Endothelial cell of umbilical vein (primary cell): ENCODE measurements at regions not wholly inside any gene's neighbourhood (a gene's known extent, or its start where the extent isn't known, plus 50 kb on each side); places are given as distances from the start of the nearest gene placed in this dataset.

ENCODE experiments used
- BruUV-seq: library from RNA; stranded (reverse); fragments of 400-500 nt; replicated peaks from 2 replicates; lab custom pipeline; 2021; lab: Mats Ljungman, UMichigan
- CTCF ChIA-PET: fragments of 300-600, 350-600 bp; sonication (Branson Sonifier 250); formaldehyde crosslinking; loops from one replicate; lab custom pipeline; 2021; ENCODE audit warnings: antibody characterized with exemption, inconsistent platforms; lab: Charles Lee
- POLR2A ChIA-PET: fragments of 300-600, 350-600 bp; sonication (Branson Sonifier 250); formaldehyde crosslinking; loops from one replicate; lab custom pipeline; 2021; ENCODE audit warnings: antibody characterized with exemption, inconsistent platforms; lab: Charles Lee
- DNase-seq: peaks from one replicate; pipeline ENCODE4 v3.0.0-alpha.2; 2011; ENCODE audit warnings: low read depth, low spot score
- FAIRE-seq: peaks from 2 replicates; lab custom pipeline; 2011; peaks lifted over from hg19 to GRCh38; lab: Jason Lieb, UNC
- H2AFZ ChIP-seq: 2 replicates; pipeline ENCODE4 v1.6.0; 2012; ENCODE audit warnings: low read depth, low read length, control low read depth, inconsistent platforms
- H3K27ac ChIP-seq: 2 replicates; pipeline ENCODE4 v1.5.1; 2011; ENCODE audit warnings: low read depth, mild to moderate bottlenecking, control low read depth, low read length, moderate library complexity; ENCODE audit not compliant: insufficient read depth
- H3K27me3 ChIP-seq, 2 experiments: 2 replicates each; pipeline versions ENCODE4 v1.6.0 to v1.6.1; 2011; ENCODE audit warnings: low read length in 2 of 2, mixed read lengths in 1 of 2; ENCODE audit not compliant: control insufficient read depth in 2 of 2, insufficient read depth in 2 of 2
- H3K36me3 ChIP-seq, 2 experiments: 2 replicates in 1 of 2; 3 replicates in 1 of 2; pipeline ENCODE4 v1.5.1; 2011; ENCODE audit warnings: low read length in 2 of 2, mild to moderate bottlenecking in 1 of 2, moderate library complexity in 1 of 2; ENCODE audit not compliant: control insufficient read depth in 2 of 2, insufficient read depth in 2 of 2; ENCODE audit errors: extremely low read depth in 1 of 2
- H3K4me1 ChIP-seq: 3 replicates; pipeline ENCODE4 v1.5.1; 2011; ENCODE audit warnings: mild to moderate bottlenecking, low read length; ENCODE audit not compliant: control insufficient read depth, insufficient read depth; ENCODE audit errors: extremely low read depth
- H3K4me2 ChIP-seq: 2 replicates; pipeline ENCODE4 v1.6.1; 2011; ENCODE audit warnings: low read length, control low read depth, mixed read lengths; ENCODE audit not compliant: insufficient read depth
- H3K4me3 ChIP-seq, 3 experiments: fragments of 200-600 bp in 1 of 3; sonication (generic), shearing (Covaris generic) in 1 of 3; replicated peaks in 1 of 3; 2 replicates each; pipeline ENCODE4 v1.5.1; 2011 to 2016; ENCODE audit warnings: control low read depth in 3 of 3, low read length in 3 of 3, mild to moderate bottlenecking in 2 of 3, inconsistent platforms in 1 of 3, low read depth in 1 of 3, moderate library complexity in 1 of 3; ENCODE audit not compliant: insufficient read depth in 1 of 3
- H3K79me2 ChIP-seq: 2 replicates; pipeline ENCODE4 v1.6.0; 2012; ENCODE audit warnings: low read length, inconsistent platforms; ENCODE audit not compliant: control insufficient read depth, insufficient read depth
- H3K9ac ChIP-seq: replicated peaks from 2 replicates; pipeline ENCODE3; 2011; ENCODE audit warnings: low read length, control low read depth; ENCODE audit not compliant: insufficient read depth; ENCODE audit errors: extremely low read depth
- H3K9me1 ChIP-seq: replicated peaks from 3 replicates; pipeline ENCODE4 v1.6.0; 2011; ENCODE audit warnings: mild to moderate bottlenecking, low read length; ENCODE audit not compliant: control insufficient read depth, insufficient read depth; ENCODE audit errors: extremely low read depth
- H3K9me3 ChIP-seq: replicated peaks from 2 replicates; pipeline ENCODE4 v1.5.1; 2012; ENCODE audit warnings: low read length, inconsistent platforms; ENCODE audit not compliant: control insufficient read depth, insufficient read depth
- H4K20me1 ChIP-seq: replicated peaks from 2 replicates; pipeline ENCODE3; 2011; ENCODE audit warnings: mild to moderate bottlenecking, low read length; ENCODE audit not compliant: control insufficient read depth, insufficient read depth; ENCODE audit errors: extremely low read depth
- CTCF ChIP-seq, 2 donors: IDR thresholded peaks; 1 replicate in 1 of 2; 2 replicates in 1 of 2; pipeline ENCODE4 v1.5.1; 2011; ENCODE audit warnings: low read length in 2 of 2, mild to moderate bottlenecking in 2 of 2, moderate library complexity in 2 of 2, control low read depth in 1 of 2, inconsistent platforms in 1 of 2, low read depth in 1 of 2; ENCODE audit not compliant: insufficient read depth in 1 of 2; ENCODE audit errors: extremely low read depth in 1 of 2
- EZH2 ChIP-seq: IDR thresholded peaks from 2 replicates; pipeline ENCODE4 v1.6.1; 2012; ENCODE audit warnings: borderline replicate concordance, low read depth, mild to moderate bottlenecking, moderate library complexity, low read length, inconsistent platforms; ENCODE audit not compliant: severe bottlenecking
- FOS ChIP-seq: IDR thresholded peaks from 2 replicates; pipeline ENCODE4 v1.6.1; 2011; ENCODE audit warnings: mild to moderate bottlenecking, low read length, moderate library complexity, borderline replicate concordance; ENCODE audit not compliant: insufficient read depth
- GATA2 ChIP-seq: IDR thresholded peaks from 2 replicates; pipeline ENCODE4 v1.7.0; 2011; ENCODE audit warnings: low read depth, mild to moderate bottlenecking, moderate library complexity, mixed read lengths, low read length; ENCODE audit not compliant: insufficient read length, insufficient read depth
- JUN ChIP-seq: IDR thresholded peaks from 2 replicates; pipeline ENCODE4 v1.6.1; 2011; ENCODE audit warnings: borderline replicate concordance, low read depth; ENCODE audit not compliant: insufficient read length, insufficient read depth
- MAX ChIP-seq: IDR thresholded peaks from 2 replicates; pipeline ENCODE4 v1.6.1; 2011; ENCODE audit not compliant: insufficient read depth, insufficient read length
- MYC ChIP-seq: IDR thresholded peaks from one replicate; pipeline ENCODE4 v1.6.1; 2011; ENCODE audit warnings: mild to moderate bottlenecking, low read depth, low read length
- POLR2A ChIP-seq: IDR thresholded peaks from 2 replicates; pipeline ENCODE4 v1.6.1; 2012; ENCODE audit warnings: low read depth, mild to moderate bottlenecking, control low read depth, low read length
- POLR2AphosphoS5 ChIP-seq: IDR thresholded peaks from 2 replicates; pipeline ENCODE4 v1.6.1; 2012; ENCODE audit warnings: low read depth, mild to moderate bottlenecking, control low read depth, low read length, moderate library complexity; ENCODE audit not compliant: insufficient read depth
- dilution Hi-C: fragments of 300-500 bp; cut with MboI; formaldehyde crosslinking; loops from one replicate; pipeline ENCODE4 v1.15.0; 2019; ENCODE audit warnings: low sequenced_read_pairs; ENCODE audit not compliant: extremely low pct_ligation_motif_present
- intact Hi-C: fragments of 100-400 bp; cut with micrococcal nuclease; formaldehyde crosslinking; loops from one replicate; pipeline ENCODE4 v1.10.0; 2022

DNA sequence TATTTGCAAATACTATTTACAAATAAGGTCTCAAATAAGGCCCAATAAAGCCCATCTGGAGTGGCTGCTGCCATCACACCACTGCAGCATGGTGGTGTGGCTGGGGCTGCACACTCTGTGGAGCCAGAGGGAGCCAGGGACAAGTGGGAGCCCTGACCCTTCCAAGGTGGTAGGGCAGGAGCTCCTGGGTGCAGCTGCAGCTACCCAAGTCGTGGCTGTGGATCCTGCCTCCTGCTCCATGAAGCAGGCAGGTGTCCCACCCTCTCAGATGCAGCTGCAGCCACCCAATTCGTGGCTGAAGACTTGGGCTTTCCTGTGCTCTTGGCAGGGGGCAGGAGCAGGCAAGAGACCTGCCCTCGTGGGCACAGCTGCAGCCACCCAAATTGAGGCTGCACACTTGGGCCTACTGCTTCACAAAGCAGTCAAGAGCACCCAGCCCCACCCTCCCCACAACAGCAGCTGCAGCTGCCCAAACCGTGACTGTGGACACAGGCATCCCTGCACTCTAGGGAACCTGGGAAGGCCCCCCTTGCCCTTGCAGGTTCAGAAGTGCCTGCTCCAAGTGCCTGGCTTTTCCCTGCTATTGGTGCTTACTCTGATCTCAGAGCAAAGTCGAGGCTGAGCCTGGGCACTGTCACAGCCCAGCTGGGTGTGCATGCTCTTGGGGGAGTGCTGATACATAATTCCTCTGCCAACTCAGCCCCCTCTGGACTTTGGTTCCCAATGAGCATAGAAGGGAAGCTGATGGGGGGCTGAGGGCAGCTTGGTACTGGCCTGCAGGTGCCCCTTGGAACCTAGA is 614.8 kb downstream of the PCDH18 start:
- no peaks in the 10 kb centered on the region for H4K20me1 ChIP-seq
- TF ChIP-seq MYC, result no peak
- no peak for TF ChIP-seq GATA2
- TF ChIP-seq POLR2A, result no peak
- no peak for TF ChIP-seq CTCF (IDR thresholded peaks at IDR 0.05; ENCODE audit: extremely low read depth in 1 of 2, insufficient read depth in 1 of 2, low read depth in 1 of 2, low read length in 2 of 2)
- no peak for TF ChIP-seq EZH2
- TF ChIP-seq FOS, result no peak
- no peak for TF ChIP-seq MAX
- TF ChIP-seq JUN, result no peak
- TF ChIP-seq POLR2AphosphoS5, result no peak
- H3K4me1 ChIP-seq, result no peaks in the 10 kb centered on the region
- H3K79me2 ChIP-seq, result no peaks in the 10 kb centered on the region
- dilution Hi-C loops, result no loop called here
- no peaks in the 10 kb centered on the region for H3K36me3 ChIP-seq
- FAIRE-seq (no peak), DNase-seq (no peak)
- H3K9me1 ChIP-seq, result no peaks in the 10 kb centered on the region
- intact Hi-C loops, result no loop called here
- no peak overlapping the region for H3K4me3 ChIP-seq
- no peaks in the 10 kb centered on the region for H3K27me3 ChIP-seq
- BruUV-seq, result no TSS peak
- POLR2A ChIA-PET, result no interaction called here
- CTCF ChIA-PET, result no interaction called here
- H3K27ac ChIP-seq, result no peak overlapping the region
- no peak overlapping the region for H3K9ac ChIP-seq
- H3K4me2 ChIP-seq, result no peak overlapping the region
- H2AFZ ChIP-seq, result no peak overlapping the region
- no peaks in the 10 kb centered on the region for H3K9me3 ChIP-seq
